HT1080 (cell line): ENCODE measurements at regions not wholly inside any gene's neighbourhood (a gene's known extent, or its start where the extent isn't known, plus 50 kb on each side); places are given as distances from the start of the nearest gene placed in this dataset.

Experiments used
- DNase-seq: peaks from one replicate; pipeline ENCODE4 v3.0.0-alpha.2; 2015; ENCODE audit warnings: low read depth

DNA sequence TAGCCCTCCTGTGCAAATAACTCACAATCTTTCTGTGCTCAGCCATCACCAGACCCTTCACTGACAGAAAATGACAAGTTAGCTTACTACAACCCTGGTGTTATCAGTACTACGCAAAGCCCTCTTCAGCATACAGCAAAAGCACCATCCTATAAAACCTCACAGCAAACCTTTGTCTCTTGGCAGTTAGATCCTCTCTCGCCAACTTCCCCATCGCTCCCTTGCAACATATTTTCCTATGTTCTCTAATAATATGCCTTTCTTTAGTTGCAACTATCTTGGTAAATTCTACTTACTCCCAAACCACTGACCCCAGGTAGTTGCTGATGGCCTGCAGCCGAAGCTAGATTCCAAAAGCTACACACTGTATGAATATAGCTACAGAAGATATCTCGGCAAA lies 856.9 kb upstream of the FRG1 start:
- no peak for DNase-seq

DNA sequence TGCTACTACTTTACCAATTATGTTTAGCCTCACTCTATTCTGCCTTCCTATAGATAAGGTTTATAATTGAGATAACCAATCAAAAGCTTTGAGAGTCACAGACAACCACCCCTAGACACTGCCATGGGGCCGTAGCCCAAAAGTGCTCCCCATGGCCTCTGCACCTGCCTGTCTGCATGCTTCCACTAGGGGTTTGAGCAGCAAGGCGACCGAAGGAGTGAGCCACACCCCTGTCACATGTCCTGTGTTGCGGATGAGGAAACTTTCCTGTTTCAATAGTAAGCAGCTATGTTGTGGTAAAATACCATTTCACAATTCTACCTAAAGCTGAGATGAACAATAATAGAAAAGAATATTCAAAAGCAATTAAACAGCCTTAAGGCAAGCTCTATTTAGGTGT lies 856.0 kb upstream of the FRG1 start:
- no peak for DNase-seq

- no peak for DNase-seq
These were observed 852.7 kb upstream of the FRG1 start for GRCh38 chr4:189087971-189088370.

- DNase-seq: peak; percentile 3
These were observed 851.9 kb upstream of the FRG1 start for GRCh38 chr4:189088780-189089179.

DNA sequence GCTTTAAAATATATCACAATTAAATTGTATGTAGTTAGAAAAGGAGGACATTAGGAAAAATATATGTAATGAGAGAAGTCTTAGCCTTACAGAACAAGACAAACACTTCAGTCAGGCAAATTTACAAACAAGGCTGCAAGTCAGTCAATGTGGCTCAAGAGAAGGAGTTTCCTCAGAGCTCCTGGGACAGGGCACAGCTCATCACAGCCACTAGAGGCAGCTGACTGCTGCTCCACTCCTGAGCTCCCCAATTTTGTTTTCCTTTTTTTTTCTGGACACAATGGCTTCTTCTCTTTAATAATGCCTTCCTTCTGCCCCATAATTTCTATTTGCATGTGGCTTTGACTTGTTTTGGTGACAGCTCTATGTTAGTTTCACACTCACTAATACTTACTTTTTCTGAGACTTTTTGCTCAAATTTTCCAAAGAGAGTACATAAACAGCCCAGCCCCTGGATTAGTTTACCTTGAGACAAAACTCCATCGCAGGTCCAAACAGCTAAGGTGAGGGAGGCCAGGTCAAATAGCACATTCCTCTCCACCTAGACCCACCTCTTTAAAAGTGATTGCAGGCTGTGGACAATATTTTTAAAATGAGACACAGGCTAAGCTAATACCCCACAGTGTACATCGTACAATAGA lies 850.4 kb upstream of the FRG1 start:
- DNase-seq: peak; percentile 31

DNA sequence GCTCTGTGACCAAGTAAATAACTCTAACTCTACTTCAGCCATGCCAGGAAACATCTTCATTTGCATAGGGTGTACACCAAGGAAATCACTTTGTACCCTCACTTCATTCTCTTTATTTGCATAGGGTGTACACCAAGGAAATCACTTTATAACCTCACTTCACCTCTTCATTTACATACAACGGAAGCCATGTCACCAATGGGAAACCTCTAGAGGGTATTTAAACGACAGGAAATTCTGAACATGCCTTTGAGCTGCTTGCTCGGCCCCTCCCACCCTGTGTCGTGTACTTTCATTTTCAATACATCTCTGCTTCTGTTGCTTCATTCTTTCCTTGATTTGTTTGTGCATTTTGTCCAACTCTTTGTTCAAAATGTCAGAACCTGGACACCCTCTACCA lies 848.1 kb upstream of the FRG1 start:
- peak; percentile 57 for DNase-seq

- DNase-seq: no peak
These were observed 844.6 kb upstream of the FRG1 start for GRCh38 chr4:189096108-189096507.

DNA sequence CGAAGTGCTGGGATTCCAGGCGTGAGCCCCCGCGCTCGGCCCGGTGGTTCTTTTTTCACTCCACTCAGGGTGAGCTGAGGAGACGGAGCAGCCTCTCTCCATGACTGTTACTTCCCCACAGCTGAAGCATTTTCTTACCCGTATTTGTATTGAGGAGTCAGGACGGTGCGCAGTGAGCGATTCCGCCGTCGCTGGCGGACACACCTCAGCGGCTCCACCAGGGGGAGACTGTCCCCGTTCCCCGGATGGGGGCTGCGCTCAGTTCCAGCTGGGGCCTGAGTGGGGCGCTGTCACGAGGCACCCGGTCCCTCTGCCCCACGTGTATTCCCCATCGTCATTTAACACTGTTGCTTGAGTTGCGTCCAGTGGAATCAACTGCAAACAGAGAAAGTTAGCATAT lies 844.0 kb upstream of the FRG1 start:
- no peak for DNase-seq

DNA sequence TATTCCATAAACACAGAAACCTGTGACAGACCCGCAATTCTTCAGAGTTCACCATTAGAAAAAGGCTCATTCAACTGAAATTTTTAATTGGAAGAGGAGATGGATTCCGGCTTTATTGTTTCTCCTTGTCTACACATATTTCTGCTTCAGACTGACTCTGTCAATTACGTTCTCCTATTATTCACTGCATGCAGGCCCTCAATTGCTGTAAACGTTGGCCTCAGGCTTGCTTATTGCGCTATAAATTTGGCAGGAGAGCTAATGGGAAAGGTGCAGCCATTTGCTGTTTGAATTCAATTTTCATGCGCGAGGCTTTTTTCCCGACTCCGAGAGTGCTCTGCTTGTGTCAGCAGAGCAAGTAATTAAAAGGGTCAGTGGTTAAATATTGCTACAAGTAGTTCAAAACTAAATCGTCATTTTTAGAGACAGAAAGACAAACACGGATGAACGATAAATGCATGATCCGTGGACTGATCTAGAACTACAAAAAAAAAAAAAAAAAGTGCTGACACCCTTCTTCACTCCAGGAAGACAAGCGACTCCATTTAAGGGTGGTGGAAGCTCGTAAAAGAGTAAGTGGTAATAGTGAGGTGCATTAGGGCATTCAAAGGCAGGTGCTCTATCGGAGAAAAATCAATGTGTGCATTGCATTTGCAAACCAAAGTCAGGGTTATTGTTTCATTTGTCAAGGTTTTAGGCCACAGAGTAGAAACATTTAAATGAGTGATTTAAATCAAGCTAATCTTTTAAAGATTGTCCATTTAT lies 841.6 kb upstream of the FRG1 start:
- DNase-seq: no peak

GRCh38 chr4:189113389-189113888 lies 827.2 kb upstream of the FRG1 start:
- no peak for DNase-seq

DNA sequence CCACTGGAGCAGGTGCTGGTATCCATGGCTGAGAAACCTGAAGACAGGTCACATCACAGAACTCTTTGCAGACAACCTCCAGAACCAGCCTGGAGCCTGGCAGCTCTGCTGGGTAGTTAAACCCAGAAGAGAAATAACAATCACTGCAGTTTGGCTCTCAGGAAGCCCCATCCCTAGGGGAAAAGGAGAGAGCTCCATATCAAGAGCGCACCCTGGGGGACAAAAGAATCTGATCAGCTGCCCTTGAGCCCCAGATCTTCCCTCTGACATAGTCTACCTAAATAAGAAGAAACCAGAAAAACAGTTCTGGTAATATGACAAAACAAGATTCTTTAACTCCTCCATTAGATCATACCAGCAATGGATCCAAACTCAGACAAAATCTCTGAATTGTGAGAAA lies 823.2 kb upstream of the FRG1 start:
- DNase-seq: peak; percentile 5

- no peak for DNase-seq
These were observed 819.3 kb upstream of the FRG1 start for GRCh38 chr4:189121336-189121735.

- peak; percentile 17 for DNase-seq
These were observed 816.4 kb upstream of the FRG1 start for GRCh38 chr4:189124149-189124758.

DNA sequence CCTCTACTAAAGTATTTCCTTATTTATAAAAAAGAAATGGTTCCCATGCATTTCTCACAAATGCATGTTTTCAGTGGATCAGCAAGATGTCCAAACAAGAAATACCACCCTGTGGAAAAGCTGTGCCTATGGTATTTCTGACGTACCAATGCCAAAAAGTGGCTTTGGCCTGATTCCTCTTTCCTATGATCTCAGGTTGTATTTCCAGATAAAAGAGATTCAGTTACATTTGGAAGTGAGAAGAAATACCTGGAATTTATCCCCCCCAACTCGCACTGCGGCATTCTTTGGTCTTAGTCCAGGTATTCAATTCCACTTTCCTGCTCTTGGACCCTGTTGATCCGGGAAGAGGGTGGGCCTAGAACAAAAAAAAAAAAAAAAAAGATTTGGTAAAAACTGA lies 815.9 kb upstream of the FRG1 start:
- DNase-seq: no peak

DNA sequence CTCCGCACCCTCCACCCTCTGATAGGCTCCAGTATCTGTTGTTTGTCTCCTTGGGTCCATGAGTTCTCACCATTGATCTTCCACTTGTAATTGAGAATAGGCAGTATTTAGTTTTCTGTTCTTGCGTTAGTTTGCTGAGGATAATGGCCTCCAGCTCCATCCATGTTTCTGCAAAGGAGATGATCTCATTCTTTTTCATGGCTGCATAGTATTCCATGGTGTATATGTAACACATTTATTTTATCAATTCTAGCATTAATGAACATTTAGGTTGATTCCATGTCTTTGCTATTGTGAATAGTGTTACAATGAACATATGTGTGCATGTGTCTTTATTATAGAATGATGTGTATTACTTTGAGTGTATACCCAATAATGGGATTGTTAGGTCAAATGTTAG lies 814.6 kb upstream of the FRG1 start:
- DNase-seq: no peak

DNA sequence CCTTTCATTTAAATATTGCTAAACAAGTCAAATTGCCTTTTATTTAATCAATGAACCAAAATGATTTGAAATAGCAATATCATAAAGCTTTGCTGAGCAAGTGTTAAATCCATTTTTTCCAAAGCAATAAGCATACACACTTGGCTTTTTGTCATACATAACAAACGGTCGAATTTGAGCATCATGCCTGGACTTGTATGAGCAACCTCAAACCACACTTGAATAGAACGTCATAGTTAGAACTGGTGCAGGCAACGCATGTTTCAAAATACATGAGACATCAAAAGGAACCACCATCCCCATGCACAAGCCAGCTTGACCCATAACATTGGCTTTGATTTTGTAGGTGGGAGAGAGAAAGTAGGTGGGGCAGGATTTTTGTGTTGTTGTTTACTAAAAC lies 812.3 kb upstream of the FRG1 start:
- DNase-seq: no peak

GRCh38 chr4:189129044-189129694 lies 811.5 kb upstream of the FRG1 start:
- DNase-seq: no peak

GRCh38 chr4:189131118-189131517 lies 809.6 kb upstream of the FRG1 start:
- DNase-seq: no peak

DNA sequence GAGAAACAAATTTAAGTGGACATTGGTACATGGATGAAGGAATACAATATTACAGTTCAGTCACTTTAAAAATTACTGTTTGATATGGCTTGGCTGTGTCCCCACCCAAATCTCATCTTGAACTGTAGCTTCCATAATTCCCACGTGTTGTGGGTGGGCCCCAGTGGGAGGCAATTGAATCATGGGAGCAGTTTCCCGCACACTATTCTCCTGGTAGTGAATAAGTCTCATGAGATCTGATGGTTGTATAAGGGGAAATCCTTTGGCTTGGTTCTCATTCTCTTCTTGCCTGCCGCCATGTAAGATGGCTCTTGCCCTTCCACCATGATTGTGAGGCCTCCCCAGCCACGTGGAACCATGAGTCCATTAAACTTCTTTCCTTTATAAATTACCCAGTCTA lies 804.2 kb upstream of the FRG1 start:
- DNase-seq: peak; percentile 6

DNA sequence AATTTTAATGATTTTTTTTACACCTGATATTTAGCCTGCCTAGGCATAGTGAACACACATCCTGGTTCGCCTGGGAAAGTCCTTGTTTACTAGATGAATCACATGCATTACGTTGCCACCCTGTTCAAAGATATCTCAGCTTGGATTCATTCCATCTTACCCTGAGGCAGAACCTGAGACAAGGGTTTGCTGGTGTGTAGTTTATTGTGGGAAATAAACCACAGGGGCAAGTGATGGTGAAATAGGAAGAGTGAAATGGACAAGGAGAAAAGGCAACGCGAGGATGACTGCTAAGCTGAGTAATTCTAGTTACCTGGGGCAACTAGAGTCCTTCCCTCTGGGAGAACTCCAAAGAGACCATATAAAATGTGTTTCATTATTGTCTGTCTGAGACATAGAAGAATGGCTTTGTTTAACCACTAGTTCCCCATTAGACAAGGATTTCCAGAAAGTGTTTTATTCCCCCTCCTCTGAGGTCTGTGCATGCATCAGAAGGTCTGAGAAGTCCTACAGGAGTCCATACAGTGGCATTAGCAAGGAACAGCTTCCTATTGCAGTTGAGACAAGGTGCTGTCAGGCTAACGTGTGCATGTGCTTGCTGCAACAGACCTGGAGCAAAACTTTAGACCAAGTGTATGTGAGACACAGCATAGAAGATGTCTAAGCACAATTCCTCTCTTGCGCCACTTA lies 797.3 kb upstream of the FRG1 start:
- DNase-seq: peak; percentile 95
